ENCODE measurements at regions not wholly inside any gene's neighbourhood (a gene's known extent, or its start where the extent isn't known, plus 50 kb on each side); places are given as distances from the start of the nearest gene placed in this dataset.
"Not testable (repeated sequence)": the region's sequence is repeated elsewhere in the genome, so short reads cannot be mapped to it uniquely, and the experiment has no call there.

GRCh38 chr4:160514126-160514525 lies 1411.2 kb downstream of the RAPGEF2 start:
- H3K27ac Mint-ChIP-seq = no peak overlapping the region
- H3K4me3 Mint-ChIP-seq = no peak overlapping the region
- no peaks in the 10 kb centered on the region for H3K36me3 Mint-ChIP-seq (ENCODE audit: low read depth)
- H3K27me3 Mint-ChIP-seq (ENCODE audit: insufficient read depth) = no peaks in the 10 kb centered on the region
- H3K4me1 Mint-ChIP-seq (ENCODE audit: low read depth) = no peaks in the 10 kb centered on the region
- no peak for DNase-seq (ENCODE audit: low spot score)
- H3K9me3 Mint-ChIP-seq = no peaks in the 10 kb centered on the region
- intact Hi-C loops (cut with micrococcal nuclease) = no loop called here

GRCh38 chr4:160523231-160523630 lies 1420.4 kb downstream of the RAPGEF2 start:
- H3K36me3 Mint-ChIP-seq (ENCODE audit: low read depth) = no peaks in the 10 kb centered on the region
- H3K27ac Mint-ChIP-seq = no peak overlapping the region
- H3K27me3 Mint-ChIP-seq (ENCODE audit: insufficient read depth) = no peaks in the 10 kb centered on the region
- DNase-seq (ENCODE audit: low spot score) = no peak
- intact Hi-C loops (cut with micrococcal nuclease) = no loop called here
- H3K4me1 Mint-ChIP-seq (ENCODE audit: low read depth) = no peaks in the 10 kb centered on the region
- H3K4me3 Mint-ChIP-seq = no peak overlapping the region
- H3K9me3 Mint-ChIP-seq = peaks cover 4% of the 10 kb centered on the region

GRCh38 chr4:160537681-160538080 lies 1434.8 kb downstream of the RAPGEF2 start:
- H3K4me3 Mint-ChIP-seq = no peak overlapping the region
- no peaks in the 10 kb centered on the region for H3K4me1 Mint-ChIP-seq (ENCODE audit: low read depth)
- H3K36me3 Mint-ChIP-seq (ENCODE audit: low read depth) = no peaks in the 10 kb centered on the region
- intact Hi-C loops (cut with micrococcal nuclease) = no loop called here
- H3K27ac Mint-ChIP-seq = no peak overlapping the region
- no peak for DNase-seq (ENCODE audit: low spot score)
- peaks cover 2% of the 10 kb centered on the region for H3K9me3 Mint-ChIP-seq
- no peaks in the 10 kb centered on the region for H3K27me3 Mint-ChIP-seq (ENCODE audit: insufficient read depth)

- H3K9me3 Mint-ChIP-seq = peaks cover 18% of the 10 kb centered on the region
- H3K27ac Mint-ChIP-seq = no peak overlapping the region
- no peak overlapping the region for H3K4me3 Mint-ChIP-seq
- intact Hi-C loops (cut with micrococcal nuclease) = no loop called here
- no peaks in the 10 kb centered on the region for H3K36me3 Mint-ChIP-seq (ENCODE audit: low read depth)
- DNase-seq (ENCODE audit: low spot score) = no peak
- H3K27me3 Mint-ChIP-seq (ENCODE audit: insufficient read depth) = no peaks in the 10 kb centered on the region
- H3K4me1 Mint-ChIP-seq (ENCODE audit: low read depth) = no peaks in the 10 kb centered on the region
Observed at GRCh38 chr4:160546201-160546600, 1443.3 kb downstream of the RAPGEF2 start.

GRCh38 chr4:160549951-160550519 lies 1447.2 kb downstream of the RAPGEF2 start:
- H3K4me1 Mint-ChIP-seq (ENCODE audit: low read depth); H3K27me3 Mint-ChIP-seq (ENCODE audit: insufficient read depth); intact Hi-C loops (cut with micrococcal nuclease); DNase-seq (ENCODE audit: low spot score); H3K27ac Mint-ChIP-seq; H3K36me3 Mint-ChIP-seq (ENCODE audit: low read depth); H3K4me3 Mint-ChIP-seq: not testable (repeated sequence)
- H3K9me3 Mint-ChIP-seq = peaks cover 11% of the 10 kb centered on the region

- Mint-ChIP-seq H3K36me3 (ENCODE audit: low read depth) (no peaks in the 10 kb centered on the region), H3K9me3 (no peaks in the 10 kb centered on the region), H3K27ac (no peak overlapping the region), H3K4me3 (no peak overlapping the region), H3K27me3 (ENCODE audit: insufficient read depth) (no peaks in the 10 kb centered on the region), H3K4me1 (ENCODE audit: low read depth) (no peaks in the 10 kb centered on the region)
- DNase-seq (ENCODE audit: low spot score) = no peak
- intact Hi-C loops (cut with micrococcal nuclease) = no loop called here
Observed at GRCh38 chr4:160562661-160563060, 1459.8 kb downstream of the RAPGEF2 start.

- no peak for DNase-seq (ENCODE audit: low spot score)
- Mint-ChIP-seq H3K4me3 (no peak overlapping the region), H3K9me3 (no peaks in the 10 kb centered on the region), H3K36me3 (ENCODE audit: low read depth) (no peaks in the 10 kb centered on the region), H3K27me3 (ENCODE audit: insufficient read depth) (no peaks in the 10 kb centered on the region), H3K27ac (no peak overlapping the region), H3K4me1 (ENCODE audit: low read depth) (no peaks in the 10 kb centered on the region)
- intact Hi-C loops (cut with micrococcal nuclease) = no loop called here
Observed at GRCh38 chr4:160563552-160564282, 1460.8 kb downstream of the RAPGEF2 start.

- H3K9me3 Mint-ChIP-seq = peaks cover 6% of the 10 kb centered on the region
- H3K36me3 Mint-ChIP-seq (ENCODE audit: low read depth) = no peaks in the 10 kb centered on the region
- no peaks in the 10 kb centered on the region for H3K4me1 Mint-ChIP-seq (ENCODE audit: low read depth)
- intact Hi-C loops (cut with micrococcal nuclease) = no loop called here
- no peaks in the 10 kb centered on the region for H3K27me3 Mint-ChIP-seq (ENCODE audit: insufficient read depth)
- H3K4me3 Mint-ChIP-seq = no peak overlapping the region
- H3K27ac Mint-ChIP-seq = no peak overlapping the region
- DNase-seq (ENCODE audit: low spot score) = no peak
Observed at GRCh38 chr4:160567634-160568033, 1464.8 kb downstream of the RAPGEF2 start.

GRCh38 chr4:160570271-160570670 lies 1467.4 kb downstream of the RAPGEF2 start:
- Mint-ChIP-seq H3K9me3 (peaks cover 6% of the 10 kb centered on the region), H3K36me3 (ENCODE audit: low read depth) (no peaks in the 10 kb centered on the region), H3K27me3 (ENCODE audit: insufficient read depth) (no peaks in the 10 kb centered on the region), H3K4me3 (no peak overlapping the region), H3K4me1 (ENCODE audit: low read depth) (no peaks in the 10 kb centered on the region), H3K27ac (no peak overlapping the region)
- DNase-seq (ENCODE audit: low spot score) = no peak
- intact Hi-C loops (cut with micrococcal nuclease) = no loop called here

- H3K4me3 Mint-ChIP-seq; H3K27ac Mint-ChIP-seq; H3K4me1 Mint-ChIP-seq (ENCODE audit: low read depth); H3K36me3 Mint-ChIP-seq (ENCODE audit: low read depth); intact Hi-C loops (cut with micrococcal nuclease); H3K27me3 Mint-ChIP-seq (ENCODE audit: insufficient read depth); DNase-seq (ENCODE audit: low spot score): not testable (repeated sequence)
- H3K9me3 Mint-ChIP-seq = peaks cover 10% of the 10 kb centered on the region
Observed at GRCh38 chr4:160574272-160574671, 1471.4 kb downstream of the RAPGEF2 start.

GRCh38 chr4:160580581-160580980 lies 1477.7 kb downstream of the RAPGEF2 start:
- intact Hi-C loops (cut with micrococcal nuclease) = no loop called here
- no peak overlapping the region for H3K27ac Mint-ChIP-seq
- no peak for DNase-seq (ENCODE audit: low spot score)

GRCh38 chr4:160592258-160592657 lies 1489.4 kb downstream of the RAPGEF2 start:
- H3K4me1 Mint-ChIP-seq (ENCODE audit: low read depth) = no peaks in the 10 kb centered on the region
- no peak overlapping the region for H3K27ac Mint-ChIP-seq
- no peak overlapping the region for H3K4me3 Mint-ChIP-seq
- H3K27me3 Mint-ChIP-seq (ENCODE audit: insufficient read depth) = no peaks in the 10 kb centered on the region
- no peak for DNase-seq (ENCODE audit: low spot score)
- peaks cover 4% of the 10 kb centered on the region for H3K9me3 Mint-ChIP-seq
- H3K36me3 Mint-ChIP-seq (ENCODE audit: low read depth) = no peaks in the 10 kb centered on the region
- intact Hi-C loops (cut with micrococcal nuclease) = no loop called here

More at GRCh38 chr4:160580581-160580980, 1477.7 kb downstream of the RAPGEF2 start:
- H3K36me3 Mint-ChIP-seq (ENCODE audit: low read depth) = no peaks in the 10 kb centered on the region
- H3K27me3 Mint-ChIP-seq (ENCODE audit: insufficient read depth) = no peaks in the 10 kb centered on the region
- no peaks in the 10 kb centered on the region for H3K4me1 Mint-ChIP-seq (ENCODE audit: low read depth)
- no peak overlapping the region for H3K4me3 Mint-ChIP-seq
- H3K9me3 Mint-ChIP-seq = peaks cover 5% of the 10 kb centered on the region

- Mint-ChIP-seq H3K9me3 (no peaks in the 10 kb centered on the region), H3K27me3 (ENCODE audit: insufficient read depth) (no peaks in the 10 kb centered on the region), H3K4me3 (no peak overlapping the region), H3K27ac (no peak overlapping the region), H3K36me3 (ENCODE audit: low read depth) (no peaks in the 10 kb centered on the region), H3K4me1 (ENCODE audit: low read depth) (no peaks in the 10 kb centered on the region)
- intact Hi-C loops (cut with micrococcal nuclease) = no loop called here
- no peak for DNase-seq (ENCODE audit: low spot score)
Observed at GRCh38 chr4:160595646-160596045, 1492.8 kb downstream of the RAPGEF2 start.

All from activated T-helper 1 cell treated with anti-CD3 and anti-CD28 coated beads, Interleukin-12 subunit alpha, Interleukin-12 subunit beta, Interleukin-2, Interleukin-4 antibody, amounts not matched to agents 30 ng/mL and 10 ng/mL and 1 ng/mL, durations not matched to agents 14 hours and 24 hours and 36 hours (primary cell).